T-helper 2 cell treated with Interferon-gamma antibody and Interleukin-4, amounts not matched to agents 5 μg/mL and 100 μg/mL, for 36 hours (primary cell): ENCODE measurements at regions not wholly inside any gene's neighbourhood (a gene's known extent, or its start where the extent isn't known, plus 50 kb on each side); places are given as distances from the start of the nearest gene placed in this dataset.
"Not testable (repeated sequence)": the region's sequence is repeated elsewhere in the genome, so short reads cannot be mapped to it uniquely, and the experiment has no call there.

ENCODE experiments used
- DNase-seq: peaks from one replicate; pipeline ENCODE4 v3.0.0; 2021; ENCODE audit warnings: low spot score
- H3K27ac Mint-ChIP-seq: one replicate; pipeline ENCODE4 v1.8.0; 2021; ENCODE audit warnings: mild to moderate bottlenecking, mixed read lengths
- H3K27me3 Mint-ChIP-seq: one replicate; pipeline ENCODE4 v1.8.0; 2021; ENCODE audit warnings: low read depth, mixed read lengths
- H3K36me3 Mint-ChIP-seq: one replicate; pipeline ENCODE4 v1.8.0; 2021; ENCODE audit warnings: low read depth, mixed read lengths
- H3K4me1 Mint-ChIP-seq: one replicate; pipeline ENCODE4 v1.8.0; 2021; ENCODE audit warnings: low read depth, mixed read lengths
- H3K4me3 Mint-ChIP-seq: one replicate; pipeline ENCODE4 v1.8.0; 2022; ENCODE audit warnings: mild to moderate bottlenecking, moderate library complexity, mixed read lengths
- H3K9me3 Mint-ChIP-seq: one replicate; pipeline ENCODE4 v1.8.0; 2021; ENCODE audit warnings: mixed read lengths

GRCh38 chr2:83155826-83156225 is 1303.3 kb downstream of the SUCLG1 start:
- Mint-ChIP-seq H3K27me3 (no peaks in the 10 kb centered on the region), H3K27ac (no peak overlapping the region), H3K36me3 (no peaks in the 10 kb centered on the region), H3K4me3 (no peak overlapping the region), H3K9me3 (peaks cover 28% of the 10 kb centered on the region), H3K4me1 (no peaks in the 10 kb centered on the region)
- no peak for DNase-seq

DNA sequence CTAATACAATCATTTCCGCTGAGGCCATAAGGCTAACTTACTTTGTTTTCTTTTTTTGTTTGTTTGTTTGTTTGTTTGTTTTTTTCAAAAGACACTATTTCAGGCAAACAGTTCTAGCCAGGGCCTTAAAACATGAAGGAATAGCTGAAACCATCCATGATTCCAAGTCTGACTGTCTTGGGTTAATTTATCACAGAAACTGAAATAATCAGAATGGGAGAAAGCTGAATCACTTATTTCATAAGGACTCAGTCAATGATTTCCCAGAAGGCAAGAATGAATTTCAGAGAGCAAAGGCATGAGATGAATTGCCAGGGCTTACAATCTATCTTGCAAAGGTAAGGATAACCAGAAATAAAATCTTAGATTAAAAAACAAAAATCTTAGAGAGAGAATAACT is 1315.1 kb downstream of the SUCLG1 start:
- no peak for DNase-seq

DNA sequence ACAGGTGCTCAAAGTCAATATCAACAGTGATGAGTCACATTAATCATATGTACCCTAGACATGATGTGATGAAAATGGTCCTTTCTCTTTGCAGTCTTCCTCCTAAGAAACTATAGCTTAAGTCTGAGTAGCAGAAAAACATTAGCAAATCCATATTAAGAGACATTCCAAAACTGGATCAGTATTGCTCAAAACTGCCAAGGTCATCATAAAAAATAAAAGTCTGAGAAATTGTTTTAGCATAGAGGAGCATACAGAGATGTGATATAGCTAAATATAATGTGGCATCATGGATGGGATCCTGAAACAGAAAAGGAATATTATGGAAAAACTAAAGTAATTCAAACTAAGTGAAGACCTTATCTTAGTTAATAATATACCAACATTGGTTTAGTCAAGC is 1316.1 kb downstream of the SUCLG1 start:
- Mint-ChIP-seq H3K27me3 (no peaks in the 10 kb centered on the region), H3K36me3 (no peaks in the 10 kb centered on the region), H3K9me3 (peaks cover 29% of the 10 kb centered on the region), H3K4me3 (no peak overlapping the region), H3K27ac (no peak overlapping the region), H3K4me1 (no peaks in the 10 kb centered on the region)
- DNase-seq, result no peak

More for the DNA sequence above, 1315.1 kb downstream of the SUCLG1 start:
- Mint-ChIP-seq H3K27me3 (no peaks in the 10 kb centered on the region), H3K36me3 (no peaks in the 10 kb centered on the region), H3K4me1 (no peaks in the 10 kb centered on the region), H3K27ac (no peak overlapping the region), H3K9me3 (peaks cover 29% of the 10 kb centered on the region), H3K4me3 (no peak overlapping the region)

DNA sequence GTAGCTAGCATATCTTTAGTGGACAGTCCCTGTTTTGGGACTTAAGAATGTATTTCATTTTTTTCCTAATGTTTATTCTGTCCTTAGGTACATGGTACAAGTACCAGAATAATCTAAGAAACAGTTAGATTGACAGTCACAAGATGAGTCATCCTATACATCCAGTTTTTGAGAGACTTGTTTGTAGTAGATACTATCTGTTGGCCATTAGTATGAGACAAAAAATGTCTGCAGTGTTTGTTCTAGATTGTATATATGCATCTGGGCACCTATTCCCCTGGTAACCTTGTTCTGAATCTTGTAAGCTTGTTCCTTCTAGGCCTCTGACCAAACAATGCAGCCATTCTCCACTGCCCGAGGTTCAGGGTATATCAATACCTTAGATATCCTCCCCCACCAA is 1343.5 kb downstream of the SUCLG1 start:
- Mint-ChIP-seq H3K27ac (no peak overlapping the region), H3K27me3 (no peaks in the 10 kb centered on the region)

DNA sequence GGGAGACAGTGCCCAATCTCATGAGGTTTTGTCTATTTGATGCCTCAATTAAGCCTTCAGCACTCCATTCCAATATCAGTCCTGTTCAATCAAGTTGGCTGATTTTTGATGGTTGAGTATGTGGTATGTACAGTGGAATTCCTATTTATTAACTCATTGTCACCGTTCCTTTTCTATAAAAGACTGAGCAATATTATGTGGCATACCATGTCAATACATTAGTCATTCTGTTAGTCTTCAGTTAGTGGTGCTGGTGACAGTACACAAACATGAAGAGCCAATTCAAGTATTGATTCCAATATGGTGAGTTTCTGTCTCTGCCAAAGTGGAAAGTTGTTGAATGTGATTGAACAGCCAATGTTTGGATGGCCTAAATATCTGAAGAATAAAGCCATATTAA is 1343.9 kb downstream of the SUCLG1 start:
- no peak for DNase-seq
- no peaks in the 10 kb centered on the region for H3K36me3 Mint-ChIP-seq
- peaks cover 26% of the 10 kb centered on the region for H3K9me3 Mint-ChIP-seq
- no peaks in the 10 kb centered on the region for H3K27me3 Mint-ChIP-seq
- H3K27ac Mint-ChIP-seq, result no peak overlapping the region
- no peaks in the 10 kb centered on the region for H3K4me1 Mint-ChIP-seq
- H3K4me3 Mint-ChIP-seq, result no peak overlapping the region

More for the DNA sequence above, 1343.5 kb downstream of the SUCLG1 start:
- Mint-ChIP-seq H3K4me3 (no peak overlapping the region), H3K36me3 (no peaks in the 10 kb centered on the region), H3K4me1 (no peaks in the 10 kb centered on the region), H3K9me3 (peaks cover 21% of the 10 kb centered on the region)
- DNase-seq, result no peak

DNA sequence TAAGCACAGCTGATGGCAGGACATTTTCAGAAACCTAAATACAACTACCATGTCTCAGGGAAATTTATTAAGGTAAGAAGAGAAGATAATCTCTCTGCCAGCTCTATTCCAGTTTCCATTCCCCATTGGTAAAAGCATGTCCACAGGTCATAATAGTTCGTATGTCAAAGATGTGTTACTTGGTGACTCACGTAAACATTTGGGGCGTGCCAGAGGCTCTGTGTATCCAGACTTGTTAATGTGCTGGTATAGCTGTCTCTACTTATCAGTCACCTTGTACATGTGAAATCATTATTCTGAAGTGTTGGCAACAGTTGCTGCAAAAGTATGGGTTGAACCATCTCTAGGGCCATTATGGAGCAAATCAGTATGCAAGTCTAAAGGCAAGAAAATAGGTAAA is 1345.1 kb downstream of the SUCLG1 start:
- no peak overlapping the region for H3K27ac Mint-ChIP-seq
- H3K4me1 Mint-ChIP-seq, result no peaks in the 10 kb centered on the region
- H3K9me3 Mint-ChIP-seq, result peaks cover 33% of the 10 kb centered on the region
- DNase-seq, result no peak
- H3K36me3 Mint-ChIP-seq, result no peaks in the 10 kb centered on the region
- no peak overlapping the region for H3K4me3 Mint-ChIP-seq
- H3K27me3 Mint-ChIP-seq, result no peaks in the 10 kb centered on the region

- Mint-ChIP-seq H3K9me3 (peaks cover 33% of the 10 kb centered on the region), H3K36me3 (no peaks in the 10 kb centered on the region), H3K4me3 (no peak overlapping the region), H3K27me3 (no peaks in the 10 kb centered on the region), H3K4me1 (no peaks in the 10 kb centered on the region), H3K27ac (no peak overlapping the region)
- DNase-seq, result no peak
Observed at GRCh38 chr2:83112858-83113257, 1346.2 kb downstream of the SUCLG1 start.

DNA sequence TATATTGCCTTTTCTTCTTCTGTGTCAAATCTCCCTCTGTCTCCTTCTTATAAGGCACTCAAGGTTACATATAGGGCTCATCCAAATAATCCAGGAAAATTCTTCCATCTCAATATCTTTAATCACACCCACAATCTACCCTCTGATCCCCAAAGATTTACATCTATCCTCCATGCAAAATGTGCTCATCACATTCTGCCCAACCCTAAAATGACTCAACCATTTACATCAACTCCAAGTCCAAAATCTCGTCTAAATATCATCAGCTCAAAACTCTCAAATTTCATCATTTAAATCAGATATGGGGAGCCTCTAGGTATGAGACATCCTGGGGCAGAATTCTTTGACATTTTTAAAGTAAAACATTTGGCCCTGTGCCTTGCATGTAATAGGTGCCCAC is 1349.8 kb downstream of the SUCLG1 start:
- H3K4me1 Mint-ChIP-seq, result no peaks in the 10 kb centered on the region
- DNase-seq, result no peak
- no peak overlapping the region for H3K27ac Mint-ChIP-seq
- no peak overlapping the region for H3K4me3 Mint-ChIP-seq
- no peaks in the 10 kb centered on the region for H3K27me3 Mint-ChIP-seq
- no peaks in the 10 kb centered on the region for H3K36me3 Mint-ChIP-seq
- peaks cover 34% of the 10 kb centered on the region for H3K9me3 Mint-ChIP-seq

DNA sequence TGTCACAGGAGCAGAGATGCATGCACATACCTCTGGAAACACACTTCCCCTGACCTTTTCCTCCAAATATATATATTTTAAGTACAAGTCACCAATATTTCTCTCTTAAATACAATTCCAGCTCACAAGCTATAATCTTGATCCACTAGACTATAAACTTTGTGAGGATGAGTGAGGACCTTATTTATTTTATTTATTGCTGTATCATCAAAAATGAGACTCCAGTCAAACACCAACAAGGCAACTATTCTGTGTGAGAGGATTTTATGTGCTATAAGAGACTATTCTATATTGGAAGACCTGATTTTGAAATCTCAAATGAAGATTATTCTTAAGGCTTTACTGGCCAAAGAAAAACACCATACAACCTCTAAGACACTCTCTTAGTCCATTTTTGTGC is 1352.2 kb downstream of the SUCLG1 start:
- Mint-ChIP-seq H3K36me3 (no peaks in the 10 kb centered on the region), H3K4me1 (no peaks in the 10 kb centered on the region), H3K27me3 (no peaks in the 10 kb centered on the region), H3K4me3 (no peak overlapping the region), H3K9me3 (peaks cover 35% of the 10 kb centered on the region), H3K27ac (no peak overlapping the region)
- DNase-seq, result no peak

DNA sequence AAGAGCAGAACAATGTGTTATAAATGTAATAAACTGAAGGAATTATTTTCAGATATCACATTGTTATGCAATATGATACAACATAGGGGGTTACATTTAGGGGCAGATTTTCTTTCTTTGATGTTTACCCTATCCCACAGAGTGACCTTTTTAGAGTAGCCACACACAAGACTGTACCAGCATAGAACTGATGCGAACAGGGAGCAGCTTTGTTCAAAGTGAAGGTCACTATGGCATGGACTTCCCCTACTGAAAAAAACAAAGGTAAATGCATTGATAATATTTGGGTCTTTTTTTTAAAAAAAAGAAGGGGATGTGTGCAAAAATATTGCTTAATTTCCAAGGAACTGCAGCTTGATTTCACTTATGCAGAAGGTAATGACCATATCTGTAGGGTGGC is 1354.9 kb downstream of the SUCLG1 start:
- H3K9me3 Mint-ChIP-seq, result peaks cover 34% of the 10 kb centered on the region
- no peaks in the 10 kb centered on the region for H3K4me1 Mint-ChIP-seq
- no peaks in the 10 kb centered on the region for H3K27me3 Mint-ChIP-seq
- H3K4me3 Mint-ChIP-seq, result no peak overlapping the region
- DNase-seq, result no peak
- no peak overlapping the region for H3K27ac Mint-ChIP-seq
- no peaks in the 10 kb centered on the region for H3K36me3 Mint-ChIP-seq

GRCh38 chr2:83103613-83104012 is 1355.5 kb downstream of the SUCLG1 start:
- no peak overlapping the region for H3K27ac Mint-ChIP-seq
- DNase-seq, result no peak
- no peaks in the 10 kb centered on the region for H3K36me3 Mint-ChIP-seq
- H3K27me3 Mint-ChIP-seq, result no peaks in the 10 kb centered on the region
- H3K4me3 Mint-ChIP-seq, result no peak overlapping the region
- peaks cover 33% of the 10 kb centered on the region for H3K9me3 Mint-ChIP-seq
- H3K4me1 Mint-ChIP-seq, result no peaks in the 10 kb centered on the region

- H3K4me1 Mint-ChIP-seq, H3K4me3 Mint-ChIP-seq, H3K27ac Mint-ChIP-seq, DNase-seq, H3K36me3 Mint-ChIP-seq, H3K27me3 Mint-ChIP-seq: not testable (repeated sequence)
- H3K9me3 Mint-ChIP-seq, result peaks cover 28% of the 10 kb centered on the region
Observed at GRCh38 chr2:83089051-83089450, 1370.0 kb downstream of the SUCLG1 start.

GRCh38 chr2:83085869-83086268 is 1373.2 kb downstream of the SUCLG1 start:
- no peak for DNase-seq
- Mint-ChIP-seq H3K9me3 (peaks cover 29% of the 10 kb centered on the region), H3K4me3 (no peak overlapping the region), H3K27me3 (no peaks in the 10 kb centered on the region), H3K4me1 (no peaks in the 10 kb centered on the region), H3K27ac (no peak overlapping the region), H3K36me3 (no peaks in the 10 kb centered on the region)

DNA sequence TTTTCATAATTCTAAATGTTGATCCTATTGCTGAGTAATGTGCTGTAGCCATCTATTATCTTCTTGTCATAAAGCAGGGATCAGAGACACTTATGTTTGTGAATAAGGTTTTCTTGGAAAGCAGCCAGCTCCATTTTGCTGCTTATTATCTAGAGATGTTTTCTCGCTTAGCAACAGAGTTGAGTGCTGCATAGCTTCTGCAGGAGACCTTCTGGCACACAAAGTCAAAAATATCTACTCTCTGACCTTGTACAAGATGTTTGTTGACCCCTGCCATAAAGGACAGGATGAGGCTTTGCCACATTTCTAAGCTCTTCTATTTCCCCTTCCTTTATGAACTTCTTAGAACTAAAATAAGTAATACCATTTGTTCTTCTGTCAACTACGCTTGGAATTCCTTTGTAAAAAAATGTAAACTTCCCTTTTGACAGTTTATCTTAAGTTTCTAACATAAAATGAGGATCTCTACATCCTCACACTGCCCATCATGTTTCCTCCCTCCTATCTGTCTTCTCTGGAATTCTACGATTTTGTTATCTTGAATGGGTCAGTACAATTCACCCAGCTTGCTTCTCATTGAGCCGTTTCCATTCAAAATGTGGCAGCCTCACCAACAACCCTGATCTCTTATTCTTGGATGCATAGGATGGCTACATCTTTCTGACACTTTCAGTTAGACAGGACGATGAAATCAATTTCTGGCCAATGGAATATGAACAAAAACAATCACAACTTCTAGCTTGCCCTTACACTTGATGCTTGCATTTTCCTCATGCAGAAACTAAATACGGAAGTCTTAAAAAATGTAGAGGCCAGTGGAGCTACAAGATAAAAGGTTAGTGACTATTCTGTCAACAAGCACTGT is 1377.0 kb downstream of the SUCLG1 start:
- no peaks in the 10 kb centered on the region for H3K36me3 Mint-ChIP-seq
- H3K27ac Mint-ChIP-seq, result no peak overlapping the region
- no peaks in the 10 kb centered on the region for H3K4me1 Mint-ChIP-seq
- no peak overlapping the region for H3K4me3 Mint-ChIP-seq
- H3K9me3 Mint-ChIP-seq, result peaks cover 29% of the 10 kb centered on the region
- no peak for DNase-seq
- H3K27me3 Mint-ChIP-seq, result no peaks in the 10 kb centered on the region

DNA sequence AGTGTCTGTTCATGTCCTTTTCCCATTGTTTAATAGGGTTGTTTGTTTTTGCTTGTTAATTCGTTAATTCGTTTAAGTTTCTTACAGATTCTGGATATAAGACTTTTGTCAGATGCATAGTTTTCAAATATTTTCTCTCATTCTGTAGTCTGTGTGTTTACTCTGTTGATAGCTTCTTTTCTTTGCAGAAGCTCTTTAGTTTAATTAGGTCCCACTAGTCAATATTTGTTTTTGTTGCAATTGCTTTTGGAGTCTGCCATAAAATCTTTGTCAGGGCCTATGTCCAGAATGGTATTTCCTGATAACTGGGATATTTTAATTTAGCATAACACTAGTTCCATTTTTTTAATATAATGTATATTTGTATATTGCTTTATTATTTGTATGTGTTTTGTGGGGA is 1380.1 kb downstream of the SUCLG1 start:
- H3K27me3 Mint-ChIP-seq, result no peaks in the 10 kb centered on the region
- DNase-seq, result no peak
- H3K4me1 Mint-ChIP-seq, result no peaks in the 10 kb centered on the region
- no peaks in the 10 kb centered on the region for H3K36me3 Mint-ChIP-seq
- H3K9me3 Mint-ChIP-seq, result peaks cover 27% of the 10 kb centered on the region
- no peak overlapping the region for H3K27ac Mint-ChIP-seq
- H3K4me3 Mint-ChIP-seq, result no peak overlapping the region
